HG03558 (cell line): ENCODE measurements at regions not wholly inside any gene's neighbourhood (a gene's known extent, or its start where the extent isn't known, plus 50 kb on each side); places are given as distances from the start of the nearest gene placed in this dataset.

Source experiments
- ATAC-seq: cut with Tn5 transposase; IDR thresholded peaks from one replicate; pipeline ENCODE4 v1.9.1; 2021; ENCODE audit warnings: moderate number of reproducible peaks; ENCODE audit not compliant: unreplicated experiment; ENCODE audit errors: extremely low read depth

- ATAC-seq: no peak
Measured at GRCh38 chrX:20498851-20499635, 232.3 kb upstream of the RPS6KA3 start.

- ATAC-seq: no peak
Measured at GRCh38 chrX:20495575-20495974, 228.9 kb upstream of the RPS6KA3 start.

- ATAC-seq: no peak
Measured at GRCh38 chrX:20488473-20488872, 221.8 kb upstream of the RPS6KA3 start.

GRCh38 chrX:20487227-20487626 lies 220.5 kb upstream of the RPS6KA3 start:
- no peak for ATAC-seq

GRCh38 chrX:20481632-20482031 lies 214.9 kb upstream of the RPS6KA3 start:
- ATAC-seq: no peak

GRCh38 chrX:20479896-20480295 lies 213.2 kb upstream of the RPS6KA3 start:
- no peak for ATAC-seq

- ATAC-seq: no peak
Measured at GRCh38 chrX:20479048-20479447, 212.3 kb upstream of the RPS6KA3 start.

GRCh38 chrX:20477836-20478524 lies 211.3 kb upstream of the RPS6KA3 start:
- no peak for ATAC-seq

- no peak for ATAC-seq
Measured at GRCh38 chrX:20477219-20477618, 210.5 kb upstream of the RPS6KA3 start.

GRCh38 chrX:20472620-20473258 lies 206.0 kb upstream of the RPS6KA3 start:
- ATAC-seq: no peak

GRCh38 chrX:20472148-20472547 lies 205.4 kb upstream of the RPS6KA3 start:
- ATAC-seq: no peak

- ATAC-seq: no peak
Measured at GRCh38 chrX:20471483-20471882, 204.8 kb upstream of the RPS6KA3 start.

- ATAC-seq: no peak
Measured at GRCh38 chrX:20463296-20464075, 196.8 kb upstream of the RPS6KA3 start.

- no peak for ATAC-seq
Measured at GRCh38 chrX:20461576-20461975, 194.9 kb upstream of the RPS6KA3 start.

- no peak for ATAC-seq
Measured at GRCh38 chrX:20461002-20461401, 194.3 kb upstream of the RPS6KA3 start.

- ATAC-seq: no peak
Measured at GRCh38 chrX:20459410-20460350, 193.0 kb upstream of the RPS6KA3 start.

- ATAC-seq: no peak
Measured at GRCh38 chrX:20456971-20457370, 190.3 kb upstream of the RPS6KA3 start.

GRCh38 chrX:20455001-20455400 lies 188.3 kb upstream of the RPS6KA3 start:
- no peak for ATAC-seq

GRCh38 chrX:20454117-20454516 lies 187.4 kb upstream of the RPS6KA3 start:
- ATAC-seq: no peak
